SK-N-SH (cell line): ENCODE measurements at regions not wholly inside any gene's neighbourhood (a gene's known extent, or its start where the extent isn't known, plus 50 kb on each side); places are given as distances from the start of the nearest gene placed in this dataset.

Experiments
- CTCF ChIA-PET: fragments of 300-600, 350-600 bp; formaldehyde crosslinking; extraction: SDS; loops from one replicate; lab custom pipeline; 2021; lab: Yijun Ruan, JAX
- POLR2A ChIA-PET: fragments of 350-600 bp; sonication (Branson Sonifier 250); formaldehyde crosslinking; extraction: SDS; loops from one replicate; lab custom pipeline; 2020; ENCODE audit warnings: antibody characterized with exemption, inconsistent platforms; lab: Yijun Ruan, JAX
- DNase-seq: peaks from one replicate; pipeline ENCODE4 v3.0.0; 2012
- H2AFZ ChIP-seq: fragments of 200-600 bp; sonication (generic); 2 replicates; pipeline ENCODE4 v1.8.1; 2016; ENCODE audit warnings: antibody characterized with exemption, mild to moderate bottlenecking, low read depth
- H3F3A ChIP-seq: fragments of 200-600 bp; sonication (generic); replicated peaks from 2 replicates; pipeline ENCODE3; 2016; ENCODE audit warnings: antibody characterized with exemption, mild to moderate bottlenecking; ENCODE audit not compliant: insufficient read depth
- H3K27ac ChIP-seq, 2 experiments: fragments of 200-500 bp in 1 of 2; fragments of 200-600 bp in 1 of 2; sonication (Bioruptor generic) in 1 of 2; sonication (generic), shearing (Covaris generic) in 1 of 2; 2 replicates each; pipeline versions ENCODE4 v1.5.1 to v1.6.1; 2014 to 2016; ENCODE audit warnings: low read depth in 2 of 2, inconsistent platforms in 1 of 2, low read length in 1 of 2, mild to moderate bottlenecking in 1 of 2, mixed read lengths in 1 of 2
- H3K27me3 ChIP-seq: fragments of 200-600 bp; sonication (generic), shearing (Covaris generic); 2 replicates; pipeline ENCODE4 v1.6.1; 2016; ENCODE audit warnings: mixed run types; ENCODE audit not compliant: insufficient read depth
- H3K36me3 ChIP-seq, 2 experiments: fragments of 200-500 bp in 1 of 2; fragments of 200-600 bp in 1 of 2; sonication (Bioruptor generic) in 1 of 2; sonication (generic) in 1 of 2; replicated peaks in 1 of 2; 2 replicates each; pipeline versions ENCODE3 to v1.5.1; 2014 to 2016; ENCODE audit warnings: low read length in 1 of 2, mild to moderate bottlenecking in 1 of 2; ENCODE audit not compliant: insufficient read depth in 2 of 2, control insufficient read depth in 1 of 2
- H3K4me1 ChIP-seq, 2 experiments: fragments of 200-500 bp in 1 of 2; fragments of 200-600 bp in 1 of 2; sonication (Bioruptor generic) in 1 of 2; sonication (generic), shearing (Covaris generic) in 1 of 2; 2 replicates each; pipeline versions ENCODE4 v1.5.1 to v1.6.1; 2014 to 2016; ENCODE audit warnings: low read depth in 1 of 2, low read length in 1 of 2, mixed run types in 1 of 2; ENCODE audit not compliant: insufficient read depth in 2 of 2, control insufficient read depth in 1 of 2
- H3K4me2 ChIP-seq: fragments of 200-600 bp; sonication (generic), shearing (Covaris generic); 2 replicates; pipeline ENCODE4 v1.6.1; 2017; ENCODE audit warnings: mixed run types
- H3K4me3 ChIP-seq, 2 experiments: fragments of 200-500 bp in 1 of 2; fragments of 200-600 bp in 1 of 2; sonication (Bioruptor generic) in 1 of 2; sonication (generic), shearing (Covaris generic) in 1 of 2; 2 replicates each; pipeline versions ENCODE4 v1.5.1 to v1.8.1; 2014 to 2016; ENCODE audit warnings: low read depth in 2 of 2, inconsistent platforms in 1 of 2, low read length in 1 of 2, mild to moderate bottlenecking in 1 of 2, mixed read lengths in 1 of 2, moderate library complexity in 1 of 2
- H3K79me2 ChIP-seq: fragments of 200-600 bp; sonication (generic); 2 replicates; pipeline ENCODE4 v1.8.1; 2017; ENCODE audit warnings: mild to moderate bottlenecking; ENCODE audit not compliant: insufficient read depth
- H3K9ac ChIP-seq: fragments of 200-600 bp; sonication (generic); 2 replicates; pipeline ENCODE4 v1.6.1; 2017; ENCODE audit warnings: mixed run types
- H3K9me2 ChIP-seq: fragments of 200-600 bp; sonication (generic); 2 replicates; pipeline ENCODE4 v1.6.1; 2017; ENCODE audit warnings: mixed run types
- H3K9me3 ChIP-seq: fragments of 200-600 bp; sonication (generic); 2 replicates; pipeline ENCODE4 v1.6.1; 2017; ENCODE audit warnings: mixed run types, mild to moderate bottlenecking, moderate library complexity
- H4K20me1 ChIP-seq: fragments of 200-600 bp; sonication (generic); 2 replicates; pipeline ENCODE4 v1.6.1; 2017; ENCODE audit warnings: mild to moderate bottlenecking, mixed run types; ENCODE audit not compliant: insufficient read depth
- CHD2 ChIP-seq: fragments of 150-350 bp; IDR thresholded peaks from 2 replicates; pipeline ENCODE4 v1.6.1; 2018; ENCODE audit warnings: low read length; ENCODE audit not compliant: partially characterized antibody
- CTCF ChIP-seq: fragments of 200-600 bp; sonication (generic); IDR thresholded peaks from 2 replicates; pipeline ENCODE4 v1.6.1; 2017; ENCODE audit warnings: antibody characterized with exemption, mild to moderate bottlenecking, moderate library complexity
- EP300 ChIP-seq, 2 experiments: IDR thresholded peaks; 2 replicates each; pipeline versions ENCODE4 v1.4.0 to v1.6.1; 2012; ENCODE audit warnings: borderline replicate concordance in 1 of 2, low read depth in 1 of 2, low read length in 1 of 2
- FOSL2 ChIP-seq: IDR thresholded peaks from 2 replicates; pipeline ENCODE4 v1.4.0; 2012; ENCODE audit warnings: low read depth, mild to moderate bottlenecking, moderate library complexity, borderline replicate concordance
- GABPA ChIP-seq: IDR thresholded peaks from 2 replicates; pipeline ENCODE4 v1.4.0; 2012; ENCODE audit warnings: low read depth, mild to moderate bottlenecking
- MXI1 ChIP-seq: IDR thresholded peaks from 2 replicates; pipeline ENCODE4 v1.6.1; 2012; ENCODE audit warnings: mild to moderate bottlenecking, low read depth, low read length, improper control_type of control experiment
- NFIC ChIP-seq: IDR thresholded peaks from 2 replicates; pipeline ENCODE4 v1.4.0; 2012; ENCODE audit warnings: borderline replicate concordance
- PBX3 ChIP-seq: IDR thresholded peaks from 2 replicates; pipeline ENCODE4; 2012
- POLR2AphosphoS5 ChIP-seq: IDR thresholded peaks from 2 replicates; pipeline ENCODE4 v1.6.1; 2012; ENCODE audit warnings: low read depth, low read length
- RAD21 ChIP-seq: IDR thresholded peaks from 2 replicates; pipeline ENCODE4 v1.6.1; 2012; ENCODE audit warnings: mild to moderate bottlenecking, low read length
- RFX5 ChIP-seq: IDR thresholded peaks from 2 replicates; pipeline ENCODE4 v1.6.1; 2012; ENCODE audit warnings: mild to moderate bottlenecking, improper control_type of control experiment, low read length
- SMC3 ChIP-seq: IDR thresholded peaks from 2 replicates; pipeline ENCODE4 v1.6.1; 2012; ENCODE audit warnings: low read depth, low read length, improper control_type of control experiment
- TCF12 ChIP-seq: IDR thresholded peaks from 2 replicates; pipeline ENCODE4 v1.4.0; 2012
- TEAD4 ChIP-seq: IDR thresholded peaks from 2 replicates; pipeline ENCODE4 v1.4.0; 2012; ENCODE audit warnings: mild to moderate bottlenecking, borderline replicate concordance; ENCODE audit not compliant: insufficient read depth
- USF2 ChIP-seq: fragments of 150-350 bp; IDR thresholded peaks from 2 replicates; pipeline ENCODE4 v1.6.1; 2017; ENCODE audit warnings: antibody characterized with exemption, low read length, low read depth, borderline replicate concordance
- ZBTB33 ChIP-seq: IDR thresholded peaks from 2 replicates; pipeline ENCODE4 v1.4.0; 2012; ENCODE audit warnings: low read depth, borderline replicate concordance
- WGBS: methylation state at CpG from one replicate; pipeline ENCODE4 v1.1.6; 2017; ENCODE audit warnings: low lambda C conversion rate; 5-methylcytosine and 5-hydroxymethylcytosine counted together

- DNase-seq: peak; percentile 10
- POLR2A ChIA-PET: no interaction called here
- H4K20me1 ChIP-seq: no peaks in the 10 kb centered on the region
- H3K9me3 ChIP-seq: no peaks in the 10 kb centered on the region
- H3K9me2 ChIP-seq: no peaks in the 10 kb centered on the region
- no peak overlapping the region for H3K4me3 ChIP-seq
- no peaks in the 10 kb centered on the region for H3K36me3 ChIP-seq
- H3K27ac ChIP-seq: no peak overlapping the region
- H3F3A ChIP-seq: no peaks in the 10 kb centered on the region
- no peak overlapping the region for H2AFZ ChIP-seq
- H3K4me1 ChIP-seq: no peaks in the 10 kb centered on the region; a peak in 1 of 4 replicates
- no peak for TF ChIP-seq ZBTB33
- no peak for TF ChIP-seq TCF12
- TF ChIP-seq POLR2AphosphoS5: no peak
- no peak for TF ChIP-seq PBX3
- peak; percentile 68 for TF ChIP-seq CTCF
- peak; percentile 63 for TF ChIP-seq SMC3
- no peak for TF ChIP-seq EP300 (IDR thresholded peaks at IDR 0.05; ENCODE audit: borderline replicate concordance in 1 of 2, low read depth in 1 of 2, low read length in 1 of 2)
- no peak for TF ChIP-seq USF2
- peak; percentile 88 for TF ChIP-seq RAD21
- no peak for TF ChIP-seq NFIC
- TF ChIP-seq MXI1: no peak
- TF ChIP-seq GABPA: no peak
- no peak for TF ChIP-seq FOSL2
- TF ChIP-seq CHD2: no peak
- no peak for TF ChIP-seq TEAD4
- TF ChIP-seq RFX5: no peak
- CTCF ChIA-PET: interaction anchor here (0.6 to 3.3 kb wide), 11 partner anchors 9 to 1632 kb away, joined by 3 to 33 read pairs (median 4); partner anchors contain the start of gene PITX2
- no peak overlapping the region for H3K4me2 ChIP-seq
- H3K27me3 ChIP-seq: peaks cover 4% of the 10 kb centered on the region; the same call in 1 of the 2 replicates
- no peak overlapping the region for H3K9ac ChIP-seq
- H3K79me2 ChIP-seq: no peaks in the 10 kb centered on the region
- 0% methylated on average over 2 of the region's 2 CpGs for WGBS
Measured at GRCh38 chr4:111630705-111631104, 514.5 kb upstream of the FAM241A start.
